ENCODE measurements at regions not wholly inside any gene's neighbourhood (a gene's known extent, or its start where the extent isn't known, plus 50 kb on each side); places are given as distances from the start of the nearest gene placed in this dataset.

GRCh38 chr2:120829633-120830025 lies 94.0 kb downstream of the GLI2 start:
- DNase-seq, result no peak

DNA sequence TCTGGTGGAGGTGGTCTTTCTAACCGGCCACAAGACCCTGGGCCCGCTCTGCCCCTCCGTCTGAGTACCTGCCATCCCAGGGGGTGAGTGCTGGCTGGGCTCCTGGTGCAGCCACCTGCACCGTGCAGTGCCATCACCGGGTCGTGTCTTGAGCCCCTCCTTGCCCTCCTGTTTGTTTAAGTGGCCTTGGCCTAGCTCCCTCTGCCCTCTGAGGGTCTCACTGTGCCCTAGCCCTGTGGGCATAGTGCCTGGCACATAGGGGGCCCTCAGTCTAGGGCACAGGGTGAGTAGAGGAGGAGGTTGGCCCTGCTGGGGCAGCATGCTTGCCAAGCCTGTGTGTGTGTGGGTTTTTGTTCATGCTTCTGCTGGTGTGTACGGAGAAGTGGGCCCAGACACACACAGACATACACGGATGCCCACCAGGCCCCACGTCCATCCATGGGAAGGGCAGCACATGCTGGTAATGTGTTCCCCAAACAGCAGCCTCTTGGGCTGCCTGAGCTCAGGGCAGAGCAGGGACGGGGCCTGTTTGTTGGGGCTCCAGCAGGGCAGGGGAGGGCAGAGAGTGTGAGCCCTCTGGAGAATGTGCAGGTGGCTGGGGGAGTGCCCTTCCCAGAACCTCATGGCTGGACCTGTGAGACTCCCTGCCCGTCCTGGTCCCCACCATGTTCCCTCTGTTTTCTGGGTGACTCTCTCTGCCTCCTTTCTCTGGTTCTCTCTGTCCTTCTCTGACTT lies 94.6 kb downstream of the GLI2 start:
- DNase-seq, result no peak

- no peak for DNase-seq
Observed at GRCh38 chr2:120831086-120831485, 95.4 kb downstream of the GLI2 start.

- DNase-seq, result no peak
Observed at GRCh38 chr2:120831891-120832290, 96.2 kb downstream of the GLI2 start.

- no peak for DNase-seq
Observed at GRCh38 chr2:120832296-120833070, 96.8 kb downstream of the GLI2 start.

DNA sequence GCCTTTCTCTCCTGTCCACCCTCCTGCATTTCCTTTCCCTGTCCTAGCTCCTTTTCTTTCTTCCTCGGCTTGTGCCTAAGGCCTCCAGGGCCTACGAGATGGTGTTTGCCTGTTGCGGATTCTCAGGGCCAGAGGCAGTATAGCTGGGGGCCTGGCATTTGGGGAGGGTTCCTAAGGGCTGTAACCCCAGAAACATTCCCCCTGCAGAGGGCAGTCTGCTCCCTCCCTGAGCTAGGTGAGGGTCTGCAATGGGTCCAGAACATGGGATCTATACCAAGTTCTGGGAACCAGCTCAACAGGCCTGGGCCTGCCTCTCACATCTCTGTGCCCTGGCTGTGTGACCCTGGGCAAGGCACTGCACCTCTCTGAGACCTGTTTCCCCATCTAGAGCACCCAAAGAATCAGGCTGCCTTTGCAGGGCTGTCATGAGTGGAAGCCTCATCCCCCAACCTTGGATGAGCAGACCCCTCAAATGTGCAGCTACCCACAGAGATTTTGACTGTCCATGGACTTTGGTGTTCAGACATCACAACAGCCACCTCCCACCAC lies 97.5 kb downstream of the GLI2 start:
- DNase-seq, result no peak

DNA sequence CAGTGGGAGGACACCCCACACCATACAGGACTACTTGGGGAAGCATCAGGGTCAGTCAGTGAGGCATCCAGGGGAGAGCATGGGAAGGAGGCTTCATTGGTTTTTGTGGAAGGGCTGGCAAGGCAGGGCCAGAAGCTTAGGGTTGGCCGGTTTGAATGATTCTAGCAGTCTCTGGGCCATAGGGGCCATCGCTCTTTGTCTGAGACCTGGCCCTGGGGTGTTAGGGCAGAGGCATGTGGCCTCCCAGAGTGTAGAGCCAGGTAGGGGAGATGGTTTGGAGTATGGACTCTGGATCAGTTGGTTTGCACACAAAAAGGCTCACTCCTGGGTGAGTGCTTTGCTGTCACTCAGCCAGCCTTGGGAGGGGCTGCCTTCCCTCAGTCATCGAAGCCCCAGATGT lies 98.5 kb downstream of the GLI2 start:
- DNase-seq, result no peak

DNA sequence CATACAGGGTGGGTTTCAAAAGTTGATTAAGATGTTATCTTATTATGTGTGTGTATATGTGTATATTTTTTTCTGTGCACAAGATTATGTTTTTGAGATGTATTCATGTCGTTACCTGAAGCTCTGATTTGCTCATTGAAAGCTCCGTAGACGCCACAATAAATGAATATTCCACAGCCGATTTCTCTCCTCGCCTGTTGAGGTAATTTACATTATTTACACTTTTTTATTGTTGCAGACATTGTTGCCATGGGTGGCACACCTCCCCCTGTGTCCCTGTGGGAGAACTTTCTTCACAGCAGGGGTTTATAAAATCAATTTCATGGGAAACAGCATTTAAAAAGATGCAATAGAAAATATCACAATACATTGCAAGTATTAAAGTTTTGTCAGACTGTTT lies 100.6 kb downstream of the GLI2 start:
- no peak for DNase-seq

DNA sequence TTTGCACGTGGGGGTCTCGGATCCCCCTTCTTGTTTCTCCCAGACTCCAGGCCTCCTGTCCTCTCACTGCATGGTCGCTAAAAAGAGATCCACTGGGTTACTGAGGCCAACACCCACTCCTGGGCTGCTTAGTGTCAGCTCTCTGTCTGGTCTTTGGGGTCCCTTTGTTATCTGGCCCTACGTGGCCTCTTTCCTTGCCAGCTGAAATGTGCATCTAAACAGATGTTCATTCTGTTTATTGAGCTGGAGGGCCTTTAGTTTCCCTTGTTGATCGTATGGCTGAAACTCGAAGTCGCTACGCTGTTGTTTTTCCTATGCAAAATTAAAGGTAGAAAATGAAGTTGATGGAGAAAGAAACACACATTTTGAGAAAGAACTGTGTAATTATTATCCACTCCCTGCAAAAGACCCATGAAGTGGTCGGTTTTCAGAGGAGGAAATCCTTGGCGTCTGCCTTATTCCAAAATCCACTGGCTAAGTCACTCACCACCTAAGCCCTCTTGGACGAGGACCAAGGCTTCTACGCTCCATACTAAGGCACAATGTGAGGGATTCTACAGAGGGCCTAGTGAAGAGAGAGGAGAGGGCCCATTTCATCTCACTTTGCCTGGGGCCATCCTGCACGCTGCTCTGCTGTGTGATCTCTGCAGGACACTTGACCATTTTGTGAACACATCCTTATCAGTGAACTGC lies 105.3 kb downstream of the GLI2 start:
- DNase-seq, result no peak

DNA sequence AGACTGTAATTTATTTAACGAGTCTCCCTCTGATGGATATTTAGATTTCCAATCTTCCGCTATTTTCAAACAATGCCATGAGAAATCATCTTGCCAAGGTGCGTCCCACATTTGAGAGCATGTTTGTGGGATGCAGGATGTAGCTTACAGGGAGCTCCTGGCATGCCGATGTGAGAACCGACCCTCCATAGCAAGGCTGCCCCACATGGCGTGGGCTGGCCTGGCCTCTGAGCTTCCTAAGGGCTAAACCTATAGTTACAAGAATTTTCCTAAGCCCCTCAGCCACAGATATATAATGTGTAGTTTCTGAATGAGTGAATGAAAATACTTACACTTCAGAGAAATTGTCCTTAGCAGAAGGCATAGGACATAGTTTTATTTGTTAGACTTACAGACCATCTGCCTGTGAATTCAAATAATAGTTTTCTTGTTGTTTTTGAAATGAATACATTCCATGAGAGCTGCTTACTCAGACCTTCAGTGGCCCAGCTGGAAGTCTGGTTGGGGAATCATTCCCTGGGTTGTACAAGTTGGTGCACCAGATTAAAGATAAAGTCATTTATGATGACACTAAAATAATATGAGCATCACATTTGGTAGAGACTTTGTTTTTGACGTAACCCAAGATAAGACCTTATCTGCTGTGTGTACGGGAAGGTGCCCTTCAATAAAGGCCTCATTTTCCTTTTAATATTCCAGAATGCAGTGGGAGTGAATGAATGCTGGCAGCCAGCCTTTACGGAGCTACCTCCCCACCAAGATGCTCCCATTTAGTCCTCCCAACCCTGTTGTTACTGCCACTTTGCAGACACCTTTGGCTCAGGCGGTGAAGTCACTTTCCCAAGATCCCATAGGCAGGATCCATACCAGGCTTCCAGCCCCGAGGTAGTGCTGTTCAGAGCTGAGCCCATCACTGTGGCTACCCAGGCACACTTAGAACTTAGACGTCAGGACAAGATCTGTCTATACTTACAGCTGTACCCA lies 107.1 kb downstream of the GLI2 start:
- DNase-seq, result no peak

DNA sequence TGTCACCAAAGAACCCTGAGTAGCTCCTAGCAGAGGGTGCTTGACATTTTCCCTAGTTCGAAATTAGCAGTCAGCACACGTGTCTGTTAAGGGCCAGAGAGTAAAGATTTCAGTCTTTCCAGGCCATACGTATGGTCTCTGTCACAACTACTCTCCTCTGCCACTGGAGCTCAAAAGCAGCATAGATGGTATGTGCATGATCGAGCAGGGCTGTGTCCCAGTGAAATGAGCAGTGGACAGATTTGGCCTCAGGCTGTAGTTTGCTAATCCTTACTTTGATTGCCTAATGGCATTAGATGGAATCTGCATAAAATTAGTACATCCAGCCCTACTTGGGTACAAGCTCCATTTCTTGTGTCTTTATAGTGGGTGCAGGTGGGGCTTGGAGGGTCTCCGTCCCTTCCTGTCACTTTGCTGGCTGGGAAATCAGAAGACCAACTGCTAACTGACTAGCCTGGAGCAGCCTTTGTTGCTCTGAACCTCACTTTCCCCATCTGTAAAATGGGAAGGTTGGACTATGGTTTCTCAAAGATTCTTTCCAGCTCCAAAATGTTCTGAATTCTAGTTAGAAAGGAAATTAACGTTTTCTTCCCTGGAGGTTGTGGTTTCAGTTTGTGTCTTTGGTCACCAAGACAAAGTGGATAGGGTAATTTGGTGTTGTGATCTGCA lies 108.5 kb downstream of the GLI2 start:
- DNase-seq, result no peak

DNA sequence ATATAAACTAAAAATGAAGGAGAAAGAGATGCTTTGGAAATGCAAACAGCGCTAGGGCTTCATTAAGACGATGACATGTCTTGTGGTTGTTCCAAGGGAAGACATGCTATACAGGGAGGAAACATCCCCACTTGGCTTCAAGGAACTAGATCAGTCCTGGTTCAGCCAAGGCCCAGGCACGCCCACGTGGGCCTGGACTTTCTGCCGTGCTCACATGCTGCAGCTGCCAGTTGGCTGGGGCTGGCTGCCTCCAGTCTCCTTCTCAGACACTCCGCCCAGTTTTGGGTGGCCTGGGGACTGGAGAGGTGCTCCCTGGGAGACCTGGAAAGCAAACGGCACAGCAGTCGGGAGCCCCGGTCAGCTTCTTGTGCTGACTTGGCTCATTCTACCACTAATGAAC lies 109.6 kb downstream of the GLI2 start:
- no peak for DNase-seq

DNA sequence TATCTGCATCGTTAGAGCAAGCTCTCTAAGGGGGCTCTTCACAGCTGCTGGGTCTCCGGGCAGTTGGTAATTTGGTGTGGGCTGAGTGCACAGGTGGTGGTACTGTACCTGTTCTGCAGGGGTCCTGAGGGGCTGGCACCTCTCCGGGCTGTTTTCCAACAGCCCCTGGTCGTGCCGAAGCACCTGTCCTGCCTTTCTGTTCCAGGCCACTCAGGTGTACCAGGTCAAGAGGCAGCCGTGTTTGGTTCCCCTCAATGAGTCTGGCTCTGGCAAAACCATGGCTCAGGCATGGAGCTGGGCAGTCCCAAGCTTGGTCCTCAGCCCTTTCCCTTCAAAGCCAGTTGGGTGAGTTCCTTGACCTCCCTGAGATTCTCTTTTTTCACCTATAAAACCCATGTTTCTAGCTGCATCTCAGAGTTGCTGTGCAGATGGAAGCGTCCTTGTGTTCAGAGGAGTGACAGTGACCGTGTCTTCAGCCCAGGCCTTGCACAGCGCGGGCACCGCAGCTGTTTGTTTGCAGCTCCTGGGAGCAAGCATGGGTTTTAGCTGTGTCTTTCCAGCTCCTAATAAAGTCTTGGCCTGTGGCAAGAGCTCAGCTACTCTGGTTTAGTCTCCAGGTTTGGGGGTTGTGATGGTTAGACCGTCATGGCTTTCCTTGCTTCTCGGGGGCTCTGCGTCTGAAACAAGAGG lies 110.9 kb downstream of the GLI2 start:
- no peak for DNase-seq

DNA sequence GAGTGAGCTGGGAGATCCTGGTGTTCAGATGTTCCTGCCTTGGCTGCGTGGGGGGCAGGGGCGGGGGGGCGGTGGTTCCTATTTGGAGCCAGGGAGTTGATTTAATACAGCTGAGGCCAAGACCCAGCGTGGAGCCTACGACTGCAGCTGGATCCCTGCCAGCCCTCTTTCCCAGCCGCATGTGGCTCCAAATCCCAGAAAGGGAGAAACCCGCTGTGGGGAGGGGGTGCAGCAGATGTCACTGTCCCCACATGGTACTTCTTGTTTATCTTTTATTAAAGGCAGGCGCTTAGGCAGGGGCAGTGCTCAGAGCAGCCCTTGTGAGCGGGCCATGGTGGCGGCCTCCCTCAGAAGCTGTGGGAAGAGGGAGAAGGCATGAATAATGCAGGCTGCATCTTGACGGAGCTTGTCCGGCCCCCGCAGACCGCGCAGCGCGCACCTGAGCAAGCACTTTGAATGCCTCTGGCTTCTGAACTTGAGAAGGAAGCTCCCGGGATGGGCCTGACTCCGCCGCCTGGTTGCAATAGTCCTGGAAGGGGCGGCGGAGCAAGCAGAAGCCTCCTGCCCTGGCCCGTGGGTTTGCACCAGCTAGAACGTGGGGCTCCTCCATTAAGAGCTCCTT lies 112.1 kb downstream of the GLI2 start:
- no peak for DNase-seq

DNA sequence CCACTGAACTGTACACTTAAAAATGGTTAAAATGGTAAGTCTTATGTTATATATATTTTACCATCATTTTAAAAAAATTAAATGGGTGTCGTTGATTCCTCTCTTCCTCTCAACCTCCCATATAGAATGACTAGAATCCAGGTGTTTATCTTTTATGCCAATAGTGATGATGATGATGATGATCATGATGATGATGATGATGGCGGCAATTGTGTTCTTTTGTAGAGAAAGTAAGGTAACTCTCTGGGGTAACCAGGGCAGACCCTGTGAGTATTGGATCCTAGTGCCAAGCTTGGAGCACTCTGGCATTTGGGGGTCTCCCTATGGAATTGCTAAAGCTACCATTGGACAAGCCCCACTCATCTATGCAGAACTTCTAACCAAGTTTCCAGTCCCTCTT lies 113.6 kb downstream of the GLI2 start:
- DNase-seq, result no peak

- no peak for DNase-seq
Observed at GRCh38 chr2:120850551-120850950, 114.9 kb downstream of the GLI2 start.

- DNase-seq, result no peak
Observed at GRCh38 chr2:120851116-120851773, 115.6 kb downstream of the GLI2 start.

GRCh38 chr2:120852200-120852815 lies 116.6 kb downstream of the GLI2 start:
- DNase-seq, result no peak

DNA sequence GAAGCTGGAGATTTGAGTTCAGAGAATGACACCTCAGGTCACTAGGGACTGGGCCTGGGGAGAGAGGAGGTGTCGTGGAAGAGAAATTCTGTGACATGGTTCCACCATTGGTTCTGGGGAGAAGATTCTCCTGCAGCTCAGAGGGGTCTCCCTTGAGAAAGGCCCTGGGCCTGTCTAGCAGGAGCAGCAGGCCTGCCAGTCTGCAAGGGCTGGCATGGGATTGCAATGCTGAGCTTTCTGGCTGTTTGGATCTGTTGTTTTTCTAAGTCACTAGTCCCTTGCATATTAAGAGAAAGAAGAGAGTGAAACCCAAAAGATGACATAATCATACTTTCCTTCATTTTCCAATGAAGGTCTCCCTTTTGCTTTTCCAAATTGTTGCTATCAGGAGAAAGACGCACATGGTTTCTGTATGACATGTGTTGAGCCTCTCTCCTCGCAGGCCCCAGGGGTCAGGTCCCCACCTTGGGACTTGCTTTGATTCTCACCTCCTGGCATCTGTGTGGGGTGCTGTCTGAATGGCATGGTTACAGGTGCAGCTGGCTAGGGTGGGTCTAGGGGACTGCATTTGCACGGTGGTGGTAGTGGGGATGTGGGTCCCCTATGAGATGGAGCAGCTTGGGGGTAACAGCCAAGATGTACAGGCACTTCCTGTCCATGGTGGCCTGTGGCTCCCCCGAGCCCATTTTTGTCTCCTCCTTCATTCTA lies 117.8 kb downstream of the GLI2 start:
- no peak for DNase-seq
